ENCODE measurements at regions not wholly inside any gene's neighbourhood (a gene's known extent, or its start where the extent isn't known, plus 50 kb on each side); places are given as distances from the start of the nearest gene placed in this dataset.

DNA sequence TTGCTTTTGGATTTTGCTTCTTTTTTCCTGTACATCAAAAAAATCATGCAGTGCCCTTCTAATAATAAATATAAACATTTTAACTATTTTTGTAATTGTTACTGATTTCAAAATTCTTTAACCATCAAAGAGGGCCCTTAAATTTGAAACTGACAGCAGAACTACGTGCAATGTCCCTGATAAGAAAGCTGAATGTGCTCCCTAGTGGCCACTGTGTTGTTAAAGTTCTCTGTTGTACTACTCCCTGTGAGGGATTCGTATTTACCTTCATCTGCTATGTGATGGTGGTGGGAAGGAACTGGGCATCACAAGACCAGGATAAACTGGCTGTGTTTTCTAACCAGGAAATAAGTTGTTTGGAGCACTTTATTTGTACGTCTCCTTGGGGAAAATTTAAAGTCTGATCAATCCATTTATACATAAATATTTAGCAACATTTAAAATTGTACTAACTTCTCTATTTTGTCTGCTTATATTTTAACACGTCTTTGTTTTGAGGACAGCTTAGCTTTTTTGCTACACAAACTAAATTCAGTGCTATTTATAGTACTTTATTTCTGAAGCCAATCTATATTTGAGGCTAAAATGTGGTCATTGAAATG, 322.4 kb downstream of the HGF start:
- TF ChIP-seq, protein P1, sequence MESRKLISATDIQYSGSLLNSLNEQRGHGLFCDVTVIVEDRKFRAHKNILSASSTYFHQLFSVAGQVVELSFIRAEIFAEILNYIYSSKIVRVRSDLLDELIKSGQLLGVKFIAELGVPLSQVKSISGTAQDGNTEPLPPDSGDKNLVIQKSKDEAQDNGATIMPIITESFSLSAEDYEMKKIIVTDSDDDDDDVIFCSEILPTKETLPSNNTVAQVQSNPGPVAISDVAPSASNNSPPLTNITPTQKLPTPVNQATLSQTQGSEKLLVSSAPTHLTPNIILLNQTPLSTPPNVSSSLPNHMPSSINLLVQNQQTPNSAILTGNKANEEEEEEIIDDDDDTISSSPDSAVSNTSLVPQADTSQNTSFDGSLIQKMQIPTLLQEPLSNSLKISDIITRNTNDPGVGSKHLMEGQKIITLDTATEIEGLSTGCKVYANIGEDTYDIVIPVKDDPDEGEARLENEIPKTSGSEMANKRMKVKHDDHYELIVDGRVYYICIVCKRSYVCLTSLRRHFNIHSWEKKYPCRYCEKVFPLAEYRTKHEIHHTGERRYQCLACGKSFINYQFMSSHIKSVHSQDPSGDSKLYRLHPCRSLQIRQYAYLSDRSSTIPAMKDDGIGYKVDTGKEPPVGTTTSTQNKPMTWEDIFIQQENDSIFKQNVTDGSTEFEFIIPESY (CRISPR knock-in tag; IDR thresholded peaks at IDR 0.05): no peak
- TF ChIP-seq KMT2B (CRISPR knock-in tag; IDR thresholded peaks at IDR 0.05) (no peak), EP300 (IDR thresholded peaks at IDR 0.05; ENCODE audit: low read depth in 2 of 2, low read length in 2 of 2) (no peak), EP300 (CRISPR knock-in tag; IDR thresholded peaks at IDR 0.05; ENCODE audit: borderline replicate concordance) (no peak)
- TF ChIP-seq, protein P2, sequence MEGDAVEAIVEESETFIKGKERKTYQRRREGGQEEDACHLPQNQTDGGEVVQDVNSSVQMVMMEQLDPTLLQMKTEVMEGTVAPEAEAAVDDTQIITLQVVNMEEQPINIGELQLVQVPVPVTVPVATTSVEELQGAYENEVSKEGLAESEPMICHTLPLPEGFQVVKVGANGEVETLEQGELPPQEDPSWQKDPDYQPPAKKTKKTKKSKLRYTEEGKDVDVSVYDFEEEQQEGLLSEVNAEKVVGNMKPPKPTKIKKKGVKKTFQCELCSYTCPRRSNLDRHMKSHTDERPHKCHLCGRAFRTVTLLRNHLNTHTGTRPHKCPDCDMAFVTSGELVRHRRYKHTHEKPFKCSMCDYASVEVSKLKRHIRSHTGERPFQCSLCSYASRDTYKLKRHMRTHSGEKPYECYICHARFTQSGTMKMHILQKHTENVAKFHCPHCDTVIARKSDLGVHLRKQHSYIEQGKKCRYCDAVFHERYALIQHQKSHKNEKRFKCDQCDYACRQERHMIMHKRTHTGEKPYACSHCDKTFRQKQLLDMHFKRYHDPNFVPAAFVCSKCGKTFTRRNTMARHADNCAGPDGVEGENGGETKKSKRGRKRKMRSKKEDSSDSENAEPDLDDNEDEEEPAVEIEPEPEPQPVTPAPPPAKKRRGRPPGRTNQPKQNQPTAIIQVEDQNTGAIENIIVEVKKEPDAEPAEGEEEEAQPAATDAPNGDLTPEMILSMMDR (CRISPR knock-in tag; IDR thresholded peaks at IDR 0.05): peak; percentile 56

Measured in HepG2 (cell line).